GM23338 (cell line): ENCODE measurements at regions not wholly inside any gene's neighbourhood (a gene's known extent, or its start where the extent isn't known, plus 50 kb on each side); places are given as distances from the start of the nearest gene placed in this dataset.

Experiments used
- CREB1 ChIP-seq: fragments of 250-450 bp; sonication (Bioruptor Pico); IDR thresholded peaks from 2 replicates; pipeline ENCODE4 v1.5.0; 2020; ENCODE audit warnings: low read depth, mild to moderate bottlenecking, moderate library complexity
- EZH2 ChIP-seq: fragments of 200-600 bp; sonication (generic); IDR thresholded peaks from one replicate; pipeline ENCODE4 v1.8.0; 2017; ENCODE audit warnings: antibody characterized with exemption, mild to moderate bottlenecking, low read depth; ENCODE audit not compliant: unreplicated experiment
- EZH2phosphoT487 ChIP-seq: fragments of 200-600 bp; sonication (generic); IDR thresholded peaks from one replicate; pipeline ENCODE4 v1.8.1; 2018; ENCODE audit warnings: antibody characterized with exemption; ENCODE audit not compliant: unreplicated experiment
- JUNB ChIP-seq: IDR thresholded peaks from one replicate; pipeline ENCODE4 v1.6.1; 2016; ENCODE audit warnings: antibody characterized with exemption; ENCODE audit not compliant: unreplicated experiment
- POLR2AphosphoS5 ChIP-seq: IDR thresholded peaks from 2 replicates; pipeline ENCODE4 v1.6.1; 2016; ENCODE audit warnings: antibody characterized with exemption, low read depth
- TF ChIP-seq, protein P1 (sequence below), 2 experiments: fragments of 200-600 bp in 1 of 2; sonication (generic) in 1 of 2; conservative IDR thresholded peaks; 2 replicates each; pipeline versions ENCODE4 v1.5.1 to v1.6.1; 2016 to 2017; ENCODE audit warnings: antibody characterized with exemption in 2 of 2, low read depth in 2 of 2, mild to moderate bottlenecking in 2 of 2, moderate library complexity in 1 of 2
- TF ChIP-seq, protein P2 (sequence below): IDR thresholded peaks from one replicate; pipeline ENCODE4 v1.6.1; 2018; ENCODE audit warnings: antibody characterized with exemption; ENCODE audit not compliant: unreplicated experiment

DNA sequence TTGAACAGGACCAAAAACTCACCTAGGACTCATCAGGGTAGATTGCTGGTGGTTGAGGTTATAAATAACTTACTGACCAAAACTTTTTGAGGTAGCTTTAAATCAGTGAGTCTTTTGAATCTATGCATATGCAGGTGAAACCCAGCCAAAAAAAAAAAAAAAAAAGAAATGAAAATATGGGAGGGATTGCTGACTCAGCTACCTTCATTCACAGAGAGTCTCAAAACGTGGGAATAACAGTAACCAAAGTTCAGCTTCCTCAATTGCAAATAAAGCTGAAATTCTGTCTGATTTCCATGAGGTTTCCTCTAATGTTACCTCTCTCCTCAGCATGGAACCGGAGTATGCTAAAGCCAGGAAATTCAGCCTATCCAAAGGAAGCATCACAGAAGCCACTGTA is 95.2 kb upstream of the SEMA6D start:
- TF ChIP-seq, protein P1, sequence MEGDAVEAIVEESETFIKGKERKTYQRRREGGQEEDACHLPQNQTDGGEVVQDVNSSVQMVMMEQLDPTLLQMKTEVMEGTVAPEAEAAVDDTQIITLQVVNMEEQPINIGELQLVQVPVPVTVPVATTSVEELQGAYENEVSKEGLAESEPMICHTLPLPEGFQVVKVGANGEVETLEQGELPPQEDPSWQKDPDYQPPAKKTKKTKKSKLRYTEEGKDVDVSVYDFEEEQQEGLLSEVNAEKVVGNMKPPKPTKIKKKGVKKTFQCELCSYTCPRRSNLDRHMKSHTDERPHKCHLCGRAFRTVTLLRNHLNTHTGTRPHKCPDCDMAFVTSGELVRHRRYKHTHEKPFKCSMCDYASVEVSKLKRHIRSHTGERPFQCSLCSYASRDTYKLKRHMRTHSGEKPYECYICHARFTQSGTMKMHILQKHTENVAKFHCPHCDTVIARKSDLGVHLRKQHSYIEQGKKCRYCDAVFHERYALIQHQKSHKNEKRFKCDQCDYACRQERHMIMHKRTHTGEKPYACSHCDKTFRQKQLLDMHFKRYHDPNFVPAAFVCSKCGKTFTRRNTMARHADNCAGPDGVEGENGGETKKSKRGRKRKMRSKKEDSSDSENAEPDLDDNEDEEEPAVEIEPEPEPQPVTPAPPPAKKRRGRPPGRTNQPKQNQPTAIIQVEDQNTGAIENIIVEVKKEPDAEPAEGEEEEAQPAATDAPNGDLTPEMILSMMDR (conservative IDR thresholded peaks at IDR 0.05; ENCODE audit: low read depth in 2 of 2), result no peak
- no peak for TF ChIP-seq EZH2
- no peak for TF ChIP-seq POLR2AphosphoS5
- TF ChIP-seq, protein P2, sequence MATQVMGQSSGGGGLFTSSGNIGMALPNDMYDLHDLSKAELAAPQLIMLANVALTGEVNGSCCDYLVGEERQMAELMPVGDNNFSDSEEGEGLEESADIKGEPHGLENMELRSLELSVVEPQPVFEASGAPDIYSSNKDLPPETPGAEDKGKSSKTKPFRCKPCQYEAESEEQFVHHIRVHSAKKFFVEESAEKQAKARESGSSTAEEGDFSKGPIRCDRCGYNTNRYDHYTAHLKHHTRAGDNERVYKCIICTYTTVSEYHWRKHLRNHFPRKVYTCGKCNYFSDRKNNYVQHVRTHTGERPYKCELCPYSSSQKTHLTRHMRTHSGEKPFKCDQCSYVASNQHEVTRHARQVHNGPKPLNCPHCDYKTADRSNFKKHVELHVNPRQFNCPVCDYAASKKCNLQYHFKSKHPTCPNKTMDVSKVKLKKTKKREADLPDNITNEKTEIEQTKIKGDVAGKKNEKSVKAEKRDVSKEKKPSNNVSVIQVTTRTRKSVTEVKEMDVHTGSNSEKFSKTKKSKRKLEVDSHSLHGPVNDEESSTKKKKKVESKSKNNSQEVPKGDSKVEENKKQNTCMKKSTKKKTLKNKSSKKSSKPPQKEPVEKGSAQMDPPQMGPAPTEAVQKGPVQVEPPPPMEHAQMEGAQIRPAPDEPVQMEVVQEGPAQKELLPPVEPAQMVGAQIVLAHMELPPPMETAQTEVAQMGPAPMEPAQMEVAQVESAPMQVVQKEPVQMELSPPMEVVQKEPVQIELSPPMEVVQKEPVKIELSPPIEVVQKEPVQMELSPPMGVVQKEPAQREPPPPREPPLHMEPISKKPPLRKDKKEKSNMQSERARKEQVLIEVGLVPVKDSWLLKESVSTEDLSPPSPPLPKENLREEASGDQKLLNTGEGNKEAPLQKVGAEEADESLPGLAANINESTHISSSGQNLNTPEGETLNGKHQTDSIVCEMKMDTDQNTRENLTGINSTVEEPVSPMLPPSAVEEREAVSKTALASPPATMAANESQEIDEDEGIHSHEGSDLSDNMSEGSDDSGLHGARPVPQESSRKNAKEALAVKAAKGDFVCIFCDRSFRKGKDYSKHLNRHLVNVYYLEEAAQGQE, result no peak
- no peak for TF ChIP-seq CREB1
- TF ChIP-seq EZH2phosphoT487, result no peak
- TF ChIP-seq JUNB, result no peak
